H1 (cell line): ENCODE measurements at regions not wholly inside any gene's neighbourhood (a gene's known extent, or its start where the extent isn't known, plus 50 kb on each side); places are given as distances from the start of the nearest gene placed in this dataset.

ENCODE experiments used
- CTCF ChIA-PET: fragments of 300-600 bp; sonication (Branson Sonifier 250); formaldehyde crosslinking; loops from one replicate; lab custom pipeline; 2021; ENCODE audit not compliant: partially characterized antibody; lab: Charles Lee
- POLR2A ChIA-PET: fragments of 300-600 bp; sonication (Branson Sonifier 250); formaldehyde crosslinking; loops from one replicate; lab custom pipeline; 2021; ENCODE audit warnings: inconsistent platforms; ENCODE audit not compliant: partially characterized antibody; lab: Charles Lee
- DNase-seq, 2 experiments: peaks; one replicate each; pipeline versions ENCODE4 v3.0.0 to v3.0.0-alpha.2; 2010 to 2022; ENCODE audit warnings: low spot score in 2 of 2, low read depth in 1 of 2, mixed read lengths in 1 of 2
- FAIRE-seq: peaks from 2 replicates; lab custom pipeline; 2011; peaks lifted over from hg19 to GRCh38; lab: Jason Lieb, UNC
- H2AFZ ChIP-seq: 2 replicates; pipeline ENCODE4 v1.8.1; 2012; ENCODE audit warnings: low read length, inconsistent platforms
- H2AK5ac ChIP-seq: 2 replicates; pipeline ENCODE4 v1.6.1; 2013; ENCODE audit warnings: low read depth, low read length
- H2BK120ac ChIP-seq: replicated peaks from 2 replicates; pipeline ENCODE3; 2013; ENCODE audit warnings: low read depth, low read length, inconsistent platforms
- H2BK12ac ChIP-seq: 2 replicates; pipeline ENCODE4 v1.6.1; 2013; ENCODE audit warnings: low read depth, low read length
- H2BK15ac ChIP-seq: 2 replicates; pipeline ENCODE4 v1.6.1; 2013; ENCODE audit warnings: low read length
- H2BK20ac ChIP-seq: 2 replicates; pipeline ENCODE4 v1.6.1; 2013; ENCODE audit warnings: low read length
- H2BK5ac ChIP-seq: 2 replicates; pipeline ENCODE4 v1.6.1; 2013; ENCODE audit warnings: low read depth, low read length
- H3K14ac ChIP-seq: 2 replicates; pipeline ENCODE4 v1.6.1; 2013; ENCODE audit warnings: inconsistent platforms; ENCODE audit not compliant: insufficient read length
- H3K18ac ChIP-seq: 2 replicates; pipeline ENCODE4 v1.6.1; 2013; ENCODE audit warnings: low read length; ENCODE audit errors: extremely low read depth
- H3K23ac ChIP-seq: 2 replicates; pipeline ENCODE4 v1.6.1; 2013; ENCODE audit warnings: inconsistent platforms; ENCODE audit not compliant: insufficient read length
- H3K23me2 ChIP-seq: 2 replicates; pipeline ENCODE4 v1.6.1; 2013; ENCODE audit warnings: low read depth, low read length
- H3K27ac ChIP-seq: 2 replicates; pipeline ENCODE4 v1.6.1; 2011; ENCODE audit warnings: low read depth, low read length, inconsistent platforms
- H3K27me3 ChIP-seq, 4 experiments: replicated peaks in 1 of 4; 1 replicate in 1 of 4; 2 replicates in 3 of 4; pipeline versions ENCODE4 v1.6.1 to v1.8.1; 2011 to 2013; ENCODE audit warnings: low read length in 3 of 4, mild to moderate bottlenecking in 3 of 4, inconsistent platforms in 2 of 4, mixed read lengths in 2 of 4, moderate library complexity in 1 of 4; ENCODE audit not compliant: control insufficient read depth in 3 of 4, insufficient read depth in 3 of 4; ENCODE audit errors: extremely low read depth in 1 of 4
- H3K36me3 ChIP-seq, 4 experiments: 2 replicates each; pipeline versions ENCODE4 v1.6.1 to v1.8.1; 2011 to 2013; ENCODE audit warnings: mild to moderate bottlenecking in 4 of 4, low read length in 3 of 4, moderate library complexity in 2 of 4, control low read depth in 1 of 4, inconsistent platforms in 1 of 4; ENCODE audit not compliant: insufficient read depth in 4 of 4, control insufficient read depth in 2 of 4
- H3K4ac ChIP-seq: replicated peaks from 2 replicates; pipeline ENCODE3; 2013; ENCODE audit warnings: low read length, low read depth, mixed read lengths, inconsistent platforms; ENCODE audit not compliant: insufficient read length
- H3K4me1 ChIP-seq, 4 experiments: replicated peaks in 1 of 4; 1 replicate in 1 of 4; 2 replicates in 3 of 4; pipeline versions ENCODE4 v1.6.1 to v1.8.1; 2011 to 2013; ENCODE audit warnings: low read length in 3 of 4, inconsistent platforms in 2 of 4, mixed read lengths in 1 of 4; ENCODE audit not compliant: insufficient read depth in 4 of 4, control insufficient read depth in 3 of 4
- H3K4me2 ChIP-seq, 2 experiments: 2 replicates each; pipeline versions ENCODE4 v1.6.1 to v1.8.1; 2011 to 2013; ENCODE audit warnings: low read depth in 2 of 2, low read length in 2 of 2, control low read depth in 1 of 2, inconsistent platforms in 1 of 2, mild to moderate bottlenecking in 1 of 2; ENCODE audit not compliant: insufficient read depth in 1 of 2
- H3K4me3 ChIP-seq, 4 experiments: fragments of 200-600, 300-600 bp in 1 of 4; sonication (generic), shearing (Covaris generic), sonication (Bioruptor Twin) in 1 of 4; 2 replicates each; pipeline versions ENCODE4 v1.5.1 to v1.8.1; 2011 to 2016; ENCODE audit warnings: low read length in 4 of 4, low read depth in 3 of 4, control low read depth in 2 of 4, inconsistent platforms in 2 of 4, mild to moderate bottlenecking in 2 of 4, mixed read lengths in 1 of 4, moderate library complexity in 1 of 4; ENCODE audit not compliant: insufficient read depth in 2 of 4; ENCODE audit errors: extremely low read depth in 1 of 4
- H3K56ac ChIP-seq: replicated peaks from 2 replicates; pipeline ENCODE3; 2013; ENCODE audit warnings: low read depth, mild to moderate bottlenecking, mixed read lengths, low read length, inconsistent platforms; ENCODE audit not compliant: insufficient read length
- H3K79me1 ChIP-seq: 2 replicates; pipeline ENCODE4 v1.6.1; 2013; ENCODE audit warnings: low read depth, low read length, control low read depth
- H3K79me2 ChIP-seq, 2 experiments: 2 replicates each; pipeline versions ENCODE4 v1.6.1 to v1.8.1; 2012 to 2013; ENCODE audit warnings: low read length in 2 of 2, mild to moderate bottlenecking in 2 of 2, inconsistent platforms in 1 of 2; ENCODE audit not compliant: insufficient read depth in 2 of 2, control insufficient read depth in 1 of 2
- H3K9ac ChIP-seq, 4 experiments: replicated peaks in 1 of 4; 1 replicate in 1 of 4; 2 replicates in 3 of 4; pipeline versions ENCODE4 v1.6.1 to v1.8.1; 2011 to 2013; ENCODE audit warnings: low read depth in 3 of 4, low read length in 3 of 4, control low read depth in 2 of 4, mild to moderate bottlenecking in 2 of 4, moderate library complexity in 2 of 4, inconsistent platforms in 1 of 4; ENCODE audit errors: extremely low read depth in 1 of 4
- H3K9me3 ChIP-seq, 2 experiments: 2 replicates each; pipeline versions ENCODE4 v1.6.1 to v1.8.1; 2012 to 2013; ENCODE audit warnings: mild to moderate bottlenecking in 2 of 2, moderate library complexity in 2 of 2, control low read depth in 1 of 2, inconsistent platforms in 1 of 2, low read depth in 1 of 2, low read length in 1 of 2, mixed read lengths in 1 of 2; ENCODE audit not compliant: insufficient read depth in 2 of 2
- H4K20me1 ChIP-seq, 2 experiments: replicated peaks in 1 of 2; 2 replicates each; pipeline versions ENCODE3 to v1.8.1; 2011 to 2013; ENCODE audit warnings: inconsistent platforms in 2 of 2, low read length in 2 of 2, mild to moderate bottlenecking in 1 of 2; ENCODE audit not compliant: insufficient read depth in 2 of 2, control insufficient read depth in 1 of 2
- H4K5ac ChIP-seq: 2 replicates; pipeline ENCODE4 v1.6.1; 2013; ENCODE audit warnings: low read length, low read depth, mixed read lengths, inconsistent platforms; ENCODE audit not compliant: insufficient read length
- H4K8ac ChIP-seq: 2 replicates; pipeline ENCODE4 v1.8.0; 2013; ENCODE audit warnings: mild to moderate bottlenecking, moderate library complexity, low read length, inconsistent platforms; ENCODE audit not compliant: insufficient read depth; ENCODE audit errors: extremely low read depth
- H4K91ac ChIP-seq: replicated peaks from 2 replicates; pipeline ENCODE3; 2013; ENCODE audit warnings: low read length, mixed read lengths, inconsistent platforms; ENCODE audit not compliant: insufficient read length
- HDAC2 ChIP-seq, 2 experiments: fragments of 300-600 bp in 1 of 2; sonication (generic) in 1 of 2; IDR thresholded peaks; 2 replicates each; pipeline ENCODE4 v1.6.1; 2011 to 2012; ENCODE audit warnings: low read depth in 2 of 2, low read length in 2 of 2, mild to moderate bottlenecking in 2 of 2, moderate library complexity in 2 of 2, borderline replicate concordance in 1 of 2, inconsistent platforms in 1 of 2
- KDM1A ChIP-seq: fragments of 200-600, 300-600 bp; sonication (generic); IDR thresholded peaks from 2 replicates; pipeline ENCODE4 v1.7.1; 2016; ENCODE audit warnings: mild to moderate bottlenecking, low read length, borderline replicate concordance
- TBP ChIP-seq: IDR thresholded peaks from 2 replicates; pipeline ENCODE4 v1.6.1; 2011; ENCODE audit warnings: low read depth, low read length, improper control_type of control experiment
- TCF12 ChIP-seq: IDR thresholded peaks from 2 replicates; pipeline ENCODE4 v1.6.1; 2011; ENCODE audit warnings: low read depth, mild to moderate bottlenecking, low read length
- WGBS, 2 experiments: shearing (Covaris generic) in 1 of 2; methylation state at CpG; one replicate each; pipeline versions ENCODE4 v1.1.6 to v1.1.7; 2013 to 2015; ENCODE audit warnings: low lambda C conversion rate in 2 of 2, mixed read lengths in 2 of 2, inconsistent platforms in 1 of 2, low coverage in 1 of 2, missing lambda C conversion rate in 1 of 2; ENCODE audit not compliant: insufficient replicate concordance in 2 of 2, insufficient coverage in 1 of 2, insufficient read length in 1 of 2; ENCODE audit errors: extremely low coverage in 1 of 2, missing lambda C conversion rate in 1 of 2; 5-methylcytosine and 5-hydroxymethylcytosine counted together

GRCh38 chr16:85283305-85284050, 171.2 kb upstream of the CIBAR2 start:
- WGBS, 2 experiments = 85% methylated on average over 19 of the region's 22 CpGs; no CpG with 5 or more reads in 1 of the 2 experiments
- no peak overlapping the region for H3K9ac ChIP-seq
- H2BK120ac ChIP-seq = no peak overlapping the region
- no peak overlapping the region for H3K4me2 ChIP-seq
- peaks cover 3 to 19% of the 10 kb centered on the region in 2 experiments for H4K20me1 ChIP-seq
- H4K5ac ChIP-seq = no peak overlapping the region
- H2BK12ac ChIP-seq = no peak overlapping the region
- DNase-seq (no peak), FAIRE-seq (no peak)
- H3K18ac ChIP-seq = no peak overlapping the region
- no peak overlapping the region for H3K56ac ChIP-seq
- no peak overlapping the region for H2BK15ac ChIP-seq
- H4K91ac ChIP-seq = peak overlapping the region; percentile 42
- H2BK20ac ChIP-seq = no peak overlapping the region
- H3K27ac ChIP-seq = no peak overlapping the region
- H2AK5ac ChIP-seq = no peak overlapping the region
- H3K14ac ChIP-seq = no peak overlapping the region
- H3K9me3 ChIP-seq = no peaks in the 10 kb centered on the region
- H3K4ac ChIP-seq = peak overlapping the region; percentile 7
- H3K79me2 ChIP-seq = no peaks in the 10 kb centered on the region
- H3K23me2 ChIP-seq = 0 out of 2 replicates have a peak, but pooled peaks cover 1% of the 10 kb centered on the region
- peak overlapping the region; percentile 52; the same call in 1 of the 2 replicates for H2BK5ac ChIP-seq
- H3K27me3 ChIP-seq = no peaks in the 10 kb centered on the region
- H3K36me3 ChIP-seq = no peaks in the 10 kb centered on the region
- POLR2A ChIA-PET = no interaction called here
- CTCF ChIA-PET = interaction anchor here (0.6 to 15.8 kb wide), 14 partner anchors 5 to 208 kb away, joined by 3 to 165 read pairs (median 3); no protein-coding TSS in a partner anchor
- H3K23ac ChIP-seq = no peak overlapping the region
- no peaks in the 10 kb centered on the region for H3K79me1 ChIP-seq
- no peak overlapping the region; the same call in 1 of the 2 replicates for H4K8ac ChIP-seq
- H3K4me1 ChIP-seq = peaks cover 0 to 3% (median 1%) of the 10 kb centered on the region in 4 experiments; a peak in 2 of 7 replicates
- no peak overlapping the region for H2AFZ ChIP-seq
- peak; percentile 80; the same call in 1 of the 2 replicates for TF ChIP-seq KDM1A
- TF ChIP-seq HDAC2 (IDR thresholded peaks at IDR 0.05; ENCODE audit: borderline replicate concordance in 1 of 2, low read depth in 2 of 2, low read length in 2 of 2) = 0 out of 4 replicates have a peak, but pooled peaks of 1 of the 2 experiments have one; percentile 30
- no peak for TF ChIP-seq TCF12
- no peak for TF ChIP-seq TBP
- H3K4me3 ChIP-seq = no peak overlapping the region
